ENCODE measurements at regions not wholly inside any gene's neighbourhood (a gene's known extent, or its start where the extent isn't known, plus 50 kb on each side); places are given as distances from the start of the nearest gene placed in this dataset.

GRCh38 chr11:29025001-29025400 is 916.8 kb downstream of the METTL15 start:
- DNase-seq, result no peak

GRCh38 chr11:29024386-29024785 is 916.2 kb downstream of the METTL15 start:
- DNase-seq, result no peak

- DNase-seq, result no peak
These were observed 915.6 kb downstream of the METTL15 start for GRCh38 chr11:29023761-29024160.

- DNase-seq, result no peak
These were observed 914.5 kb downstream of the METTL15 start for GRCh38 chr11:29022676-29023075.

GRCh38 chr11:29019960-29020683 is 911.9 kb downstream of the METTL15 start:
- no peak for DNase-seq

- no peak for DNase-seq
These were observed 910.4 kb downstream of the METTL15 start for GRCh38 chr11:29018631-29019030.

GRCh38 chr11:29017941-29018340 is 909.8 kb downstream of the METTL15 start:
- no peak for DNase-seq

- DNase-seq, result no peak
These were observed 904.3 kb downstream of the METTL15 start for GRCh38 chr11:29012507-29012906.

- no peak for DNase-seq
These were observed 901.2 kb downstream of the METTL15 start for GRCh38 chr11:29009426-29009825.

GRCh38 chr11:29008481-29008880 is 900.3 kb downstream of the METTL15 start:
- DNase-seq, result no peak

GRCh38 chr11:29006668-29007067 is 898.5 kb downstream of the METTL15 start:
- no peak for DNase-seq

GRCh38 chr11:29005401-29005980 is 897.3 kb downstream of the METTL15 start:
- no peak for DNase-seq

GRCh38 chr11:29002816-29003215 is 894.6 kb downstream of the METTL15 start:
- DNase-seq, result no peak

- DNase-seq, result no peak
These were observed 891.4 kb downstream of the METTL15 start for GRCh38 chr11:28999620-29000019.

- DNase-seq, result no peak
These were observed 884.8 kb downstream of the METTL15 start for GRCh38 chr11:28992996-28993395.

GRCh38 chr11:28984231-28984630 is 876.0 kb downstream of the METTL15 start:
- no peak for DNase-seq

GRCh38 chr11:28983780-28984179 is 875.6 kb downstream of the METTL15 start:
- no peak for DNase-seq

- DNase-seq, result no peak
These were observed 873.2 kb downstream of the METTL15 start for GRCh38 chr11:28981381-28981780.

GRCh38 chr11:28976801-28977145 is 868.6 kb downstream of the METTL15 start:
- DNase-seq, result no peak

- DNase-seq, result no peak
These were observed 868.0 kb downstream of the METTL15 start for GRCh38 chr11:28976012-28976800.

- DNase-seq, result no peak
These were observed 861.6 kb downstream of the METTL15 start for GRCh38 chr11:28969832-28970231.

GRCh38 chr11:28966951-28967350 is 858.8 kb downstream of the METTL15 start:
- no peak for DNase-seq

- no peak for DNase-seq
These were observed 857.6 kb downstream of the METTL15 start for GRCh38 chr11:28965819-28966218.

- DNase-seq, result no peak
These were observed 856.6 kb downstream of the METTL15 start for GRCh38 chr11:28964811-28965210.
